Nephron (organoid): ENCODE measurements at regions not wholly inside any gene's neighbourhood (a gene's known extent, or its start where the extent isn't known, plus 50 kb on each side); places are given as distances from the start of the nearest gene placed in this dataset.

Experiments
- H3K27ac Mint-ChIP-seq, 3 experiments: 2 replicates each; pipeline ENCODE4 v1.8.0; 2020; ENCODE audit warnings: mixed read lengths in 3 of 3, mild to moderate bottlenecking in 2 of 3, moderate library complexity in 1 of 3
- H3K27me3 Mint-ChIP-seq: 2 replicates; pipeline ENCODE4 v1.8.0; 2021; ENCODE audit warnings: low read depth, mild to moderate bottlenecking, moderate library complexity, mixed read lengths
- H3K36me3 Mint-ChIP-seq: 2 replicates; pipeline ENCODE4 v1.8.0; 2020; ENCODE audit warnings: low read depth, mixed read lengths
- H3K4me1 Mint-ChIP-seq: 2 replicates; pipeline ENCODE4 v1.8.0; 2020; ENCODE audit warnings: mixed read lengths
- H3K4me3 Mint-ChIP-seq, 3 experiments: 2 replicates each; pipeline ENCODE4 v1.8.0; 2020; ENCODE audit warnings: mild to moderate bottlenecking in 3 of 3, mixed read lengths in 3 of 3, moderate library complexity in 2 of 3
- H3K9me3 Mint-ChIP-seq: 2 replicates; pipeline ENCODE4 v1.8.0; 2020; ENCODE audit warnings: mixed read lengths
- CTCF ChIP-seq, 3 experiments: fragments of 200-600 bp; sonication (generic); IDR thresholded peaks; one replicate each; pipeline ENCODE4 v1.5.0; 2021; ENCODE audit warnings: antibody characterized with exemption in 3 of 3; ENCODE audit not compliant: unreplicated experiment in 3 of 3

- TF ChIP-seq CTCF (IDR thresholded peaks at IDR 0.05; ENCODE audit: unreplicated experiment in 3 of 3), result no peak
- Mint-ChIP-seq H3K27ac (peak overlapping the region; percentile 93 to 95 (median 93)), H3K4me1 (peaks cover 26% of the 10 kb centered on the region), H3K27me3 (peaks cover 3% of the 10 kb centered on the region), H3K36me3 (no peaks in the 10 kb centered on the region), H3K4me3 (peak overlapping the region in 2 of 3 experiments; percentile 20 to 24), H3K9me3 (no peaks in the 10 kb centered on the region)
Measured at GRCh38 chr2:200747668-200748618, 63.8 kb upstream of the BZW1 start.

- H3K27me3 Mint-ChIP-seq, result peaks cover 3% of the 10 kb centered on the region
- no peaks in the 10 kb centered on the region for H3K9me3 Mint-ChIP-seq
- H3K4me3 Mint-ChIP-seq, result no peak overlapping the region
- no peak for TF ChIP-seq CTCF (IDR thresholded peaks at IDR 0.05; ENCODE audit: unreplicated experiment in 3 of 3)
- no peaks in the 10 kb centered on the region for H3K36me3 Mint-ChIP-seq
- H3K4me1 Mint-ChIP-seq, result peaks cover 26% of the 10 kb centered on the region
- peak overlapping the region; percentile 93 to 95 (median 93) for H3K27ac Mint-ChIP-seq
Measured at GRCh38 chr2:200748779-200749178, 62.9 kb upstream of the BZW1 start.

- H3K27me3 Mint-ChIP-seq, result no peaks in the 10 kb centered on the region
- H3K9me3 Mint-ChIP-seq, result no peaks in the 10 kb centered on the region
- peak overlapping the region in 2 of 3 experiments; percentile 18 to 59 for H3K27ac Mint-ChIP-seq
- no peak for TF ChIP-seq CTCF (IDR thresholded peaks at IDR 0.05; ENCODE audit: unreplicated experiment in 3 of 3)
- H3K4me1 Mint-ChIP-seq, result peaks cover 25% of the 10 kb centered on the region
- no peak overlapping the region for H3K4me3 Mint-ChIP-seq
- no peaks in the 10 kb centered on the region for H3K36me3 Mint-ChIP-seq
Measured at GRCh38 chr2:200749631-200750322, 61.9 kb upstream of the BZW1 start.

- Mint-ChIP-seq H3K27ac (peak overlapping the region in 2 of 3 experiments; percentile 18 to 50), H3K4me3 (no peak overlapping the region), H3K36me3 (no peaks in the 10 kb centered on the region), H3K9me3 (no peaks in the 10 kb centered on the region), H3K4me1 (peaks cover 28% of the 10 kb centered on the region), H3K27me3 (no peaks in the 10 kb centered on the region)
- TF ChIP-seq CTCF (IDR thresholded peaks at IDR 0.05; ENCODE audit: unreplicated experiment in 3 of 3), result no peak
Measured at GRCh38 chr2:200750323-200750910, 61.3 kb upstream of the BZW1 start.

DNA sequence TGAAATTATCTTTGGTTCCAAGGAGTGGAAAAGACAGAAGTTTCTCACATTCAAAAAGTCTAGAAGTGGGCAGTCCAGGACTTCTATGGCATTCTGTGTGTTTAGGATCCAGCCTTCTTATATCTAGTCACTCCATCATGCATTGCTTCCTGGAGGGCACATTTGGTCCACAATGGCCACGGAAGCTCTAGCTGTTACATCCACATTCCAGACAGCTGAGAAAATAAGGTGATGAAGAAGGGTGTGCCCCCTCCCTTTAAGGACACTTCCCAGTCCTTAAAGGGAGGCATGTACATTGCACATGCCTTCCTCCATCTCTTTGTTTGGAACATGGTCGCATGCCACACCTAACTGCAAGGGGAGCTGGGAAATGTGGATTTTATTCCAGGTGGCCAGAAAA lies 59.9 kb upstream of the BZW1 start:
- no peak overlapping the region for H3K4me3 Mint-ChIP-seq
- no peak for TF ChIP-seq CTCF (IDR thresholded peaks at IDR 0.05; ENCODE audit: unreplicated experiment in 3 of 3)
- no peaks in the 10 kb centered on the region for H3K36me3 Mint-ChIP-seq
- no peak overlapping the region for H3K27ac Mint-ChIP-seq
- peaks cover 28% of the 10 kb centered on the region for H3K4me1 Mint-ChIP-seq
- peaks cover under 1% of the 10 kb centered on the region for H3K27me3 Mint-ChIP-seq
- no peaks in the 10 kb centered on the region for H3K9me3 Mint-ChIP-seq
